B cell (primary cell): ENCODE measurements at regions not wholly inside any gene's neighbourhood (a gene's known extent, or its start where the extent isn't known, plus 50 kb on each side); places are given as distances from the start of the nearest gene placed in this dataset.
"Not testable (repeated sequence)": the region's sequence is repeated elsewhere in the genome, so short reads cannot be mapped to it uniquely, and the experiment has no call there.

ENCODE experiments used
- CTCF ChIP-seq: fragments of 200-600 bp; IDR thresholded peaks from one replicate; pipeline ENCODE4 v1.8.0; 2022; ENCODE audit warnings: antibody characterized with exemption, mild to moderate bottlenecking
- EZH2 ChIP-seq: IDR thresholded peaks from 2 replicates; pipeline ENCODE4 v1.6.1; 2012; ENCODE audit warnings: borderline replicate concordance, low read depth, mild to moderate bottlenecking, moderate library complexity, low read length; ENCODE audit not compliant: insufficient read depth, poor library complexity, severe bottlenecking

DNA sequence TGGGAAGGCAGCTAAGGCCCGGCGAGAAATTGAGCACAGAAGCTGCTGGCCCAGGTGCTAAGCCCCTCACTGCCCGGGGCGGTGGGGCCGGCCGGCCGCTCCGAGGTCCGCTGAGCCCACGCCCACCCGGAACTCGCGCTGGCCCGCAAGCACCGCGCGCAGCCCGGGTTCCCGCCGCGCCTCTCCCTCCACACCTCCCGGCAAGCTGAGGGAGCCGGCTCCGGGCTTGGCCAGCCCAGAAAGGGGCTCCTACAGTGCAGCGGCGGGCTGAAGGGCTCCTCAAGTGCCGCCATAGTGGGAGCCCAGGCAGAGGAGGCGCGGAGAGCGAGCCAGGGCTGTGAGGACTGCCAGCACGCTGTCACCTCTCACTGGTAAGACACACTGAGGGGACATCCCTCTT is 85.5 kb upstream of the C15orf39 start:
- TF ChIP-seq EZH2, CTCF: not testable (repeated sequence)
